K562 (cell line): ENCODE measurements at regions not wholly inside any gene's neighbourhood (a gene's known extent, or its start where the extent isn't known, plus 50 kb on each side); places are given as distances from the start of the nearest gene placed in this dataset.

Experiments used
- ATAC-seq: fragments of 200-7000 bp; cut with Tn5 transposase; 3 replicates; pipeline ENCODE4 v1.9.1; 2020; ENCODE audit warnings: moderate library complexity
- BruUV-seq: library from RNA; stranded (reverse); fragments of 400-500 nt; replicated peaks from 2 replicates; lab custom pipeline; 2021; lab: Mats Ljungman, UMichigan
- CTCF ChIA-PET: fragments of 300-600 bp; formaldehyde crosslinking; extraction: SDS; loops from one replicate; lab custom pipeline; 2021; ENCODE audit warnings: low intra/inter-chr PET ratio; lab: Yijun Ruan, JAX
- POLR2A ChIA-PET: fragments of 300-600, 350-650 bp; sonication (Branson Sonifier 250); formaldehyde crosslinking; extraction: SDS; loops from one replicate; lab custom pipeline; 2021; ENCODE audit warnings: antibody characterized with exemption, inconsistent platforms; lab: Yijun Ruan, JAX
- DNase-seq, 4 experiments: peaks; one replicate each; pipeline versions ENCODE4 v3.0.0 to v3.0.0-alpha.2; 2011 to 2018; ENCODE audit warnings: low spot score in 3 of 4, mixed read lengths in 3 of 4; ENCODE audit errors: extremely low read depth in 1 of 4
- FAIRE-seq: peaks from 2 replicates; lab custom pipeline; 2011; peaks lifted over from hg19 to GRCh38; lab: Jason Lieb, UNC
- H2AFZ ChIP-seq: 2 replicates; pipeline ENCODE4 v1.6.0; 2011; ENCODE audit warnings: low read depth, low read length, control low read depth, inconsistent platforms
- H3K27ac ChIP-seq: fragments of 200-600 bp; 3 replicates; pipeline ENCODE4 v1.8.0; 2011; ENCODE audit warnings: low read depth, mild to moderate bottlenecking, control low read depth, inconsistent platforms, low read length, moderate library complexity, mixed read lengths; ENCODE audit errors: extremely low read depth
- H3K27me3 ChIP-seq, 2 experiments: fragments of 300-600 bp in 1 of 2; 2 replicates in 1 of 2; 3 replicates in 1 of 2; pipeline versions ENCODE4 v1.6.0 to v1.8.0; 2011; ENCODE audit warnings: inconsistent platforms in 2 of 2, low read length in 2 of 2, mild to moderate bottlenecking in 1 of 2, mixed read lengths in 1 of 2, moderate library complexity in 1 of 2; ENCODE audit not compliant: control insufficient read depth in 2 of 2, insufficient read depth in 2 of 2
- H3K36me3 ChIP-seq: fragments of 300-600 bp; 3 replicates; pipeline ENCODE4 v1.8.0; 2011; ENCODE audit warnings: mild to moderate bottlenecking, low read length, inconsistent platforms; ENCODE audit not compliant: control insufficient read depth, insufficient read depth
- H3K4me1 ChIP-seq, 2 experiments: fragments of 200-600 bp in 1 of 2; replicated peaks in 1 of 2; 2 replicates in 1 of 2; 3 replicates in 1 of 2; pipeline versions ENCODE4 v1.5.1 to v1.8.0; 2011; ENCODE audit warnings: inconsistent platforms in 2 of 2, low read length in 2 of 2, mild to moderate bottlenecking in 1 of 2, mixed read lengths in 1 of 2, moderate library complexity in 1 of 2; ENCODE audit not compliant: control insufficient read depth in 2 of 2, insufficient read depth in 2 of 2
- H3K4me2 ChIP-seq: 2 replicates; pipeline ENCODE4 v1.6.1; 2011; ENCODE audit warnings: low read length, control low read depth, inconsistent platforms, mixed read lengths; ENCODE audit not compliant: insufficient read depth
- H3K4me3 ChIP-seq: fragments of 200-600 bp; sonication (generic), shearing (Covaris generic); 2 replicates; pipeline ENCODE4 v1.5.1; 2016; ENCODE audit warnings: control low read depth, inconsistent platforms
- H3K79me2 ChIP-seq: fragments of 200-600 bp; 3 replicates; pipeline ENCODE4 v1.8.0; 2011; ENCODE audit warnings: low read length, inconsistent platforms; ENCODE audit not compliant: control insufficient read depth, insufficient read depth
- H3K9ac ChIP-seq, 2 experiments: 2 replicates each; pipeline versions ENCODE4 v1.6.0 to v1.6.1; 2011; ENCODE audit warnings: low read depth in 2 of 2, low read length in 2 of 2, control low read depth in 1 of 2, inconsistent platforms in 1 of 2, mild to moderate bottlenecking in 1 of 2, mixed read lengths in 1 of 2; ENCODE audit not compliant: insufficient read depth in 1 of 2
- H3K9me1 ChIP-seq: one replicate; pipeline ENCODE4 v1.6.0; 2011; ENCODE audit warnings: inconsistent platforms, mild to moderate bottlenecking, low read length, moderate library complexity; ENCODE audit not compliant: control insufficient read depth, insufficient read depth
- H3K9me3 ChIP-seq: replicated peaks from 2 replicates; pipeline ENCODE4 v1.5.1; 2011; ENCODE audit warnings: low read depth, low read length, inconsistent platforms; ENCODE audit not compliant: control insufficient read depth, insufficient read depth
- H4K20me1 ChIP-seq: replicated peaks from 2 replicates; pipeline ENCODE4 v1.6.1; 2011; ENCODE audit warnings: low read length, inconsistent platforms, mixed read lengths; ENCODE audit not compliant: control insufficient read depth, insufficient read depth
- CHCHD3 ChIP-seq: fragments of 250-450 bp; sonication (Bioruptor Pico); IDR thresholded peaks from 2 replicates; pipeline ENCODE4 v2.1.2; 2022; ENCODE audit warnings: mild to moderate bottlenecking
- CREM ChIP-seq: IDR thresholded peaks from 2 replicates; pipeline ENCODE4 v1.6.1; 2014; ENCODE audit warnings: antibody characterized with exemption, low read depth
- ETV6 ChIP-seq, 3 experiments: fragments of 150-350 bp in 1 of 3; sonication (generic) in 1 of 3; formaldehyde crosslinking in 1 of 3; IDR thresholded peaks; 2 replicates each; pipeline versions ENCODE4 v1.6.1 to v1.8.0; 2014 to 2022; ENCODE audit warnings: borderline replicate concordance in 2 of 3, low read depth in 2 of 3, antibody characterized with exemption in 1 of 3, low read length in 1 of 3, mild to moderate bottlenecking in 1 of 3, missing genetic modification reagents in 1 of 3
- IRF2 ChIP-seq: sonication (generic); formaldehyde crosslinking; IDR thresholded peaks from 2 replicates; pipeline ENCODE4 v1.8.1; 2022; ENCODE audit warnings: mild to moderate bottlenecking, missing genetic modification reagents
- MBD2 ChIP-seq: sonication (generic); IDR thresholded peaks from 2 replicates; pipeline ENCODE4 v1.6.1; 2016; ENCODE audit warnings: low read depth, borderline replicate concordance
- PHB2 ChIP-seq: fragments of 450-650 bp; IDR thresholded peaks from 2 replicates; pipeline ENCODE4 v1.6.1; 2017; ENCODE audit warnings: low read depth
- SMAD2 ChIP-seq: fragments of 150-350 bp; IDR thresholded peaks from 2 replicates; pipeline ENCODE4 v1.6.1; 2014; ENCODE audit warnings: low read depth, mild to moderate bottlenecking, low read length
- ZBTB33 ChIP-seq: sonication (generic); formaldehyde crosslinking; IDR thresholded peaks from 2 replicates; pipeline ENCODE4 v1.8.1; 2023; ENCODE audit warnings: mild to moderate bottlenecking, missing genetic modification reagents
- WGBS: fragments of 100-300 bp; shearing (Covaris generic); methylation state at CpG from one replicate; pipeline ENCODE4 v1.1.6; 2016; ENCODE audit warnings: low coverage, mixed read lengths; ENCODE audit not compliant: insufficient coverage; ENCODE audit errors: missing lambda C conversion rate; 5-methylcytosine and 5-hydroxymethylcytosine counted together
- in situ Hi-C: fragments of 300-500 bp; cut with MboI; formaldehyde crosslinking; loops from 4 replicates; pipeline ENCODE4 v1.15.0; 2018; ENCODE audit warnings: inconsistent platforms, mixed read lengths
- intact Hi-C: fragments of 100-400 bp; cut with micrococcal nuclease; formaldehyde crosslinking; loops from 2 replicates; pipeline ENCODE4 v1.14.2; 2022
- TF ChIP-seq, protein P1 (sequence below): fragments of 450-650 bp; IDR thresholded peaks from 2 replicates; pipeline ENCODE4 v1.6.1; 2017; ENCODE audit warnings: antibody characterized with exemption, mild to moderate bottlenecking

DNA sequence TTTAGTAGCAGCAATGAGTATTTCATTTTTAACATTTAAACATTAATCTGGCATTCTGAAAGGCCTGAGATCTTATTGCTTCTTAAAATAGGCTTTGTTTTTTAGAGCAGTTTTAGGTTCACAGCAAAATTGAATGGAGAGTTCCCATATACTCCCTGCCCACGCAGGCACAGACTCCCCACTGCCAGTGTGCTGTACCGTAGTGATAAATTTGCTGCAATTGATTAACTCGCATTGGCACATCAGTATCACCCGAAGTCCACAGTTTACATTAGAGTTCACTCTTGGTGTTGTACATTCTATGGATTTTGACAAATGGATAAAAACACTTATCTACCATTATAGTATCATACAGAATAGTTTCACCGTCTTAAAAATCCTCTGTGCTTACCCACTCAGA is 71.8 kb upstream of the ERRFI1 start:
- no TSS peak for BruUV-seq
- H3K9me3 ChIP-seq, result no peaks in the 10 kb centered on the region
- H3K4me3 ChIP-seq, result no peak overlapping the region
- no peaks in the 10 kb centered on the region; a peak in 2 of 5 replicates for H3K4me1 ChIP-seq
- ATAC-seq, result no peak
- intact Hi-C loops, result no loop called here
- H3K9ac ChIP-seq, result no peak overlapping the region
- H3K79me2 ChIP-seq, result no peaks in the 10 kb centered on the region
- DNase-seq, result no peak
- no peaks in the 10 kb centered on the region for H3K9me1 ChIP-seq
- no peak overlapping the region for H3K4me2 ChIP-seq
- no peak for FAIRE-seq
- H3K27me3 ChIP-seq, result peaks cover 29 to 32% of the 10 kb centered on the region in 2 experiments
- TF ChIP-seq CREM, result no peak
- no peak for TF ChIP-seq MBD2
- TF ChIP-seq SMAD2, result no peak
- TF ChIP-seq PHB2, result no peak
- no peak for TF ChIP-seq IRF2
- TF ChIP-seq, protein P1, sequence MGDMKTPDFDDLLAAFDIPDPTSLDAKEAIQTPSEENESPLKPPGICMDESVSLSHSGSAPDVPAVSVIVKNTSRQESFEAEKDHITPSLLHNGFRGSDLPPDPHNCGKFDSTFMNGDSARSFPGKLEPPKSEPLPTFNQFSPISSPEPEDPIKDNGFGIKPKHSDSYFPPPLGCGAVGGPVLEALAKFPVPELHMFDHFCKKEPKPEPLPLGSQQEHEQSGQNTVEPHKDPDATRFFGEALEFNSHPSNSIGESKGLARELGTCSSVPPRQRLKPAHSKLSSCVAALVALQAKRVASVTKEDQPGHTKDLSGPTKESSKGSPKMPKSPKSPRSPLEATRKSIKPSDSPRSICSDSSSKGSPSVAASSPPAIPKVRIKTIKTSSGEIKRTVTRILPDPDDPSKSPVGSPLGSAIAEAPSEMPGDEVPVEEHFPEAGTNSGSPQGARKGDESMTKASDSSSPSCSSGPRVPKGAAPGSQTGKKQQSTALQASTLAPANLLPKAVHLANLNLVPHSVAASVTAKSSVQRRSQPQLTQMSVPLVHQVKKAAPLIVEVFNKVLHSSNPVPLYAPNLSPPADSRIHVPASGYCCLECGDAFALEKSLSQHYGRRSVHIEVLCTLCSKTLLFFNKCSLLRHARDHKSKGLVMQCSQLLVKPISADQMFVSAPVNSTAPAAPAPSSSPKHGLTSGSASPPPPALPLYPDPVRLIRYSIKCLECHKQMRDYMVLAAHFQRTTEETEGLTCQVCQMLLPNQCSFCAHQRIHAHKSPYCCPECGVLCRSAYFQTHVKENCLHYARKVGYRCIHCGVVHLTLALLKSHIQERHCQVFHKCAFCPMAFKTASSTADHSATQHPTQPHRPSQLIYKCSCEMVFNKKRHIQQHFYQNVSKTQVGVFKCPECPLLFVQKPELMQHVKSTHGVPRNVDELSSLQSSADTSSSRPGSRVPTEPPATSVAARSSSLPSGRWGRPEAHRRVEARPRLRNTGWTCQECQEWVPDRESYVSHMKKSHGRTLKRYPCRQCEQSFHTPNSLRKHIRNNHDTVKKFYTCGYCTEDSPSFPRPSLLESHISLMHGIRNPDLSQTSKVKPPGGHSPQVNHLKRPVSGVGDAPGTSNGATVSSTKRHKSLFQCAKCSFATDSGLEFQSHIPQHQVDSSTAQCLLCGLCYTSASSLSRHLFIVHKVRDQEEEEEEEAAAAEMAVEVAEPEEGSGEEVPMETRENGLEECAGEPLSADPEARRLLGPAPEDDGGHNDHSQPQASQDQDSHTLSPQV, result no peak
- TF ChIP-seq ZBTB33 (CRISPR knock-in tag), result no peak
- TF ChIP-seq CHCHD3 (CRISPR knock-in tag), result no peak
- TF ChIP-seq ETV6 (IDR thresholded peaks at IDR 0.05; ENCODE audit: borderline replicate concordance in 1 of 2, low read depth in 2 of 2, low read length in 1 of 2), result no peak
- TF ChIP-seq ETV6 (CRISPR knock-in tag; IDR thresholded peaks at IDR 0.05; ENCODE audit: borderline replicate concordance), result no peak
- no peaks in the 10 kb centered on the region for H3K36me3 ChIP-seq
- ChIA-PET POLR2A (interaction anchor here (0.6 to 1.1 kb wide), 2 partner anchors 16 to 72 kb away, joined by 3 to 4 read pairs; partner anchors contain the start of gene ERRFI1), CTCF (no interaction called here)
- no peak overlapping the region for H3K27ac ChIP-seq
- H4K20me1 ChIP-seq, result no peaks in the 10 kb centered on the region
- in situ Hi-C loops, result no loop called here
- 25% methylated on average over 5 of the region's 5 CpGs for WGBS
- H2AFZ ChIP-seq, result no peak overlapping the region
